NCI-H2107 treated with DMSO at 0.1 percent for 48 hours (cell line): ENCODE measurements at regions not wholly inside any gene's neighbourhood (a gene's known extent, or its start where the extent isn't known, plus 50 kb on each side); places are given as distances from the start of the nearest gene placed in this dataset.

Experiments used
- DNase-seq: peaks from one replicate; lab custom pipeline; 2025; ENCODE audit not compliant: unreplicated experiment; lab: John Stamatoyannopoulos, UW

DNA sequence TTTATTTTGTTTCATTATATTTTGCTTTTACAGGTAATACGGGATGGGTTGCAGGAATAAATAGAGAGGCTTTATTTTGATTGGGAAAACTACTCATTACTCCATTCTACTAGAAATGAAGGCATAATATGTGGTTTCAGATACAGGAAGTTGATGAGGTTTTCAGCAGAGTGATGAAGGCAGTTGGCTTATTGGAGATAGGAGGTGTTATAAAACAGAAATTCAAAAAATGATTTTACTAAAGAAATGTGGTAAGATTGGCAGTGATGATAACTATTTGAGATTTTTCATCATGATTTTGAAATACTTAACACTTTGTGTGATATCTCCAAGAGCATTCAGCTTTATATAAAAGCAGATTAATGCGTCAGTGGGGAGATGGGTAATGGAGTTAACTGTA, 1445.7 kb upstream of the CADM2 start:
- DNase-seq: no peak

GRCh38 chr3:83513677-83514076, 1445.1 kb upstream of the CADM2 start:
- no peak for DNase-seq

- DNase-seq: no peak
Measured at GRCh38 chr3:83514130-83514914, 1444.5 kb upstream of the CADM2 start.

DNA sequence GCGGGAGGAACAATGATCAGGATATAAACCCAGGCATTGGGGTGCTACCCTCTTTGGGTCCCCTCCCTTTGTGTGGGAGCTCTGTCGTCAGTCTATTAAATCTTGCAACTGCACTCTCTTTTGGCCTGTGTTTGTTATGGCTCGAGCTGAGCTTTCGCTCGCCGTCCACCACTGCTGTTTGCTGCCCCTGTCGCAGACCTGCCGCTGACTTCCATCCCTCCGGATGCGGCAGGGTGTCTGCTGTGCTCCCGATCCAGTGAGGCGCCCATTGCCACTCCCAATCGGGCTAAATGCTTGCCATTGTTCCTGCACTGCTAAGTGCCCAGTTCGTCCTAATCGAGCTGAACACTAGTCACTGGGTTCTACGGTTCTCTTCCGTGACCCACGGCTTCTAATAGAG, 1443.7 kb upstream of the CADM2 start:
- no peak for DNase-seq

DNA sequence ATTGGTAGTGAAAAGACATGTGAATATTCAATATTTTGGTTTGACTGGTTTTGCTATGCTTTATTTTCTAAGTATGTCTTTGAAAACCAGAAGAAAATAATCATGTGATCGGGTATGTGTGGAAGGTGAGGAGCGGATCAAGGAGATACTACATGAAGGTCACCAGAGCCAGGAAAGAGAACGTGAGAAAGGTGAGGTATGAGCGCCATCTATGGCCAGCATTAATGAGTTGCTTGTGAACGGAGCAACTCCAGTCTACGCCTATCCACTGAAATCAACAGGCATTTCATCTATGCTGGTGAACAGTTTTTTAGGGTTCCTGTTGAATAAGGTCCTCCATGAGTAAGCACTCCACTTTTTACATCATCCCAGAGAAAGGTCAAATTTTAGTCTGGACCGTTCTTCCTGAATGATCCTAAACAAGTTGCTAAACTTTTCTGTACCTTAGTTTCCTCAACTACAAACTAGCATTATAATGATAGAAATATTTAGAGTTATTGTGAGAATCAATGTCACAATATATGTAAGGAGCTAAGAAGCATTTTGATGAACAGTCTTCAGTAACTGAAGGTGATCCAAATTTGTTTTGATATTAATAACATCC, 1435.2 kb upstream of the CADM2 start:
- DNase-seq: peak; percentile 93

DNA sequence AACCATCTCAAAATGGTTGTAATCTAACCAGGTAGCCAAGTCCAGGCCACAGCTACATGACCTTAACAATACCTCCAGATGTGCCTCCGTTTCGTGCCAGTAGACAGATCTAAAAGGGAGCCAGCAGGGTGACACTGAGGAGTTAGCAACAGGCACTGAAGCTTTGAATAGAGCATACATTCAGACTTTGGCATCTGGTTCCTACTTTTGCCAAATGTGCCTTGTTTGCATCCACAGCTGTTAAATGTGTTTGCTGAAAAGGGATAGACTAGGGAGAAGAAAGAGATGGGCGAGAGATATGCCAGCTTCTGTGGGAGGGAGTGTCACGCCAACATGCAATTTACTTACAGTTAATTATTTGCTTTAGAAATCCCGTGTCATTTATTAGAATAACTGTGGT, 1433.9 kb upstream of the CADM2 start:
- peak; percentile 11 for DNase-seq

- DNase-seq: no peak
Measured at GRCh38 chr3:83559082-83559481, 1399.7 kb upstream of the CADM2 start.

DNA sequence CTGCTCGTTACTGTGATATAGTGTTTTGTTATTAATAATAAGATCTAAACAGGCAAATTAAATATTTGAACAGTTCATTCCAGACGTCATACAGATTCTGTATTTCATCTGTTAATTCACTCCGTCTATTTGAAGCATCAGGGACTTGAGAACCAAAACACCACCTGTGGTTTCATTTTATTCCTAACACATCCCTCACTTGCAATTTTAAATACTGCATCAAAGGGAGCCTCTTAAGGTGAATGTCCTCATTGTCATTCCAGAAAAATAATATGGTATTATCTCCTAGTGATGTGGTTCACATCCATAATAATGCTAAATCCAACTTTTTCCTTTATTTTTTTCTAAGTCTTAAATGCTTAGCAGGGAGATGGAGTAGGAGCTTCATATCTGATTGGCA, 1390.9 kb upstream of the CADM2 start:
- peak; percentile 35 for DNase-seq

- DNase-seq: no peak
Measured at GRCh38 chr3:83581546-83581945, 1377.2 kb upstream of the CADM2 start.

- DNase-seq: no peak
Measured at GRCh38 chr3:83601704-83602103, 1357.1 kb upstream of the CADM2 start.

GRCh38 chr3:83622526-83622925, 1336.3 kb upstream of the CADM2 start:
- no peak for DNase-seq

GRCh38 chr3:83625261-83625660, 1333.5 kb upstream of the CADM2 start:
- DNase-seq: no peak

DNA sequence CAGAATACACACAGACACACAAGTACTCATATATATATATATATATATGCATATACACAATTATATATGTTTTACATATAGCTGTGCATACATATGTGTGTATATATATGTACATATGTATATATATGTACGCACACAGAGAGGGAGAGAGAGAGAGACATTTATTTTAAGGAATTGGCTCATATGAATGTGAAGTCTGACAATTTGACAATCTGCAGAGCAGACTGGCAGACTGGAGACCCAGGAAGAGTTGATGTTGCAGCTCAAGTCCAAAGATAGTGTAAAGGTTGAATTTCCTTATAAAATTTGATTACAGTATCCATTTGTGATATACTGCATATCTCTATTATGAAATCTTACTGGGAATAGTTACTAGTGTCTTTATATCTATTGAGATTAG, 1330.3 kb upstream of the CADM2 start:
- no peak for DNase-seq

GRCh38 chr3:83632526-83632925, 1326.3 kb upstream of the CADM2 start:
- DNase-seq: no peak

GRCh38 chr3:83633758-83634157, 1325.0 kb upstream of the CADM2 start:
- DNase-seq: no peak

GRCh38 chr3:83649692-83650091, 1309.1 kb upstream of the CADM2 start:
- DNase-seq: no peak

DNA sequence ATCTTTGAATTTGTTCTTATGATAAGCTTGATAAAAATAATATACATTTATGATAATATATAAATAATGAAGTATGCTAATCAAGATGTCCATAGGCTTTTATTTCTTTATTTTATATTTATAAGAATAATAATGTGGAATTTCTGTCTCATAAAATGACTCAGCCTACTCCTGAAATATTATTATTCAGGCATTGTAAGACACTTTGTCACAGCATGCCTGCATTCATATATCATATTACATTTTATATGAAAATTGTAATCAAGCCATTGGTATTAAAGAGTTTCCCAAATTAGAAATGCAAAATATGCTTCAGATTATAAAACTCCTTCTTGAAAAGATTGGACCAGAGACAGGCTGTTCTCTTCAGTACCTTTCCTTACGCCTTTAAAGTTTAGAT, 1303.7 kb upstream of the CADM2 start:
- no peak for DNase-seq

DNA sequence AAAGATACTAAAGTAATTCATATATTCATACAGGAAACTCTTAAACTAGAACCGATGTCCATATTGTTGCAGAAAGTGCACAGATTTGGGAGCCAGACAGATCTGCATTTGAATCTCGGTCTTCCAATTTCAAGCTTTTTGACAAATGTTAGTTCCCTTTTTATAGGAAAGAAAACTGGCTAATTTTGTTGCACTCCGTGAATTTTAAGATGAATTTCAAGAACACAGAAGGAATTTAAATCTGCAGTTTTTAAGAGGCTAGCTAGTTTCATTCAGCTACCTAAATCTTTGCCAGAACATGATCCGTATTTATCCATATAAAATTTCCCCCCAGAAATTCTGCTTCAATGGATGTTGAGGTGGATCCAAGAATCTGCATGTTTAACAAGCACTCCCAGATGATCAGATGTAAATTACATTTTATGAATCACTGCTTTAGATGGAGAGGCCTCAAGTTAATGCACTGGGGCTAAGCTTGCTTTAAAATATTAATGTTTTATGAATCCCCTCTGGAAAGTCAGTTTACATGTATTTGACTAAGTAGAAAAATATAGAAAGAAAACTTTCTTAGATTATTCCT, 1296.3 kb upstream of the CADM2 start:
- DNase-seq: no peak

GRCh38 chr3:83670416-83670815, 1288.4 kb upstream of the CADM2 start:
- no peak for DNase-seq

GRCh38 chr3:83683937-83684598, 1274.7 kb upstream of the CADM2 start:
- DNase-seq: no peak

- DNase-seq: no peak
Measured at GRCh38 chr3:83706669-83707068, 1252.1 kb upstream of the CADM2 start.

- no peak for DNase-seq
Measured at GRCh38 chr3:83715307-83715706, 1243.5 kb upstream of the CADM2 start.
